ENCODE measurements at regions not wholly inside any gene's neighbourhood (a gene's known extent, or its start where the extent isn't known, plus 50 kb on each side); places are given as distances from the start of the nearest gene placed in this dataset.

DNA sequence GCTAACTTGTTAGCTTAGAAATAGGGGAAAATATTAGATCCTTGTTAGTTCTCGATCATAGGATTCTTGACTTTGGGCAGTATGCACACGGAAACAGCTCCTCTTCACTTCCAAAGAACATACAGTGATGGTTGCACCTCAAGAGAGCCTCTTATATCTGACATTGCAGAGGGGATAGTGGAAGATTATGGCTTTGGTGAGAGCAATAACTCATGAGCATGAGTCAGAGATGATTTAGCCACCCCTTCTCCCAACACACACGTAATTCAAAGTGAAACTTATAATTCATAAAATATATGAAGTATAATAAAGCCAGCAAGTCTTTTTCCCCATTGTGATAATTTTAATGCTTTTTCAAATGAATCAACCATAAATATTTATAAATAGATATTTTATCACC is 683.7 kb downstream of the POM121L12 start:
- DNase-seq (ENCODE audit: low read depth in 1 of 2, low spot score in 1 of 2) (no peak), ATAC-seq (no peak)
- under 1% methylated on average over 3 of the region's 3 CpGs for WGBS (ENCODE audit: missing lambda C conversion rate)

DNA sequence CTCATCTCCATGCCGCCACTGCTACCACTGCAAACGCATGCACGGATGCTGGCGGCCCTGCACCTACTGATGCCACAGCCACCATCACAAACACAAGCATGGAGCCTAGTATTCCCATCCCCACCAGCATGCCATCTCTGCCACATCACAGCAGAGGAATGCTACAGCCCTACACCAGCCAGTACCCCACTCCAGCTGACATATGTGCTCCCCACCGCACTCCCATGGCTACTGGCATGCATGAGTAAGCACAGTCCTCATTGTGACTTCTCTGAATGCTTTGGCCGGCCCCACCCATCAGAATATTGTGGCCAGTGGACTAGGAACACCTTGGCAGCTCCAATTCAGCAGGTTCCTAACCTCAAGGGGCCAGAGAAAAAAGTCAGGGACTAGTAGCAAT is 705.5 kb downstream of the POM121L12 start:
- DNase-seq (ENCODE audit: low read depth in 1 of 2, low spot score in 1 of 2) (no peak), ATAC-seq (no peak), FAIRE-seq (no peak)
- Histone ChIP-seq H3K4me2 (no peak overlapping the region), H3K4me1 (no peaks in the 10 kb centered on the region), H3K4me3 (no peak overlapping the region), H3K27ac (no peak overlapping the region), H3K9me3 (no peaks in the 10 kb centered on the region; the same call in 2 of the 3 replicates)
- ChIA-PET CTCF (interaction anchor here (0.7 kb wide), 1 partner anchor 8 kb away, joined by 3 read pairs; no protein-coding TSS in a partner anchor), POLR2A (no interaction called here)
- 43% methylated on average over 5 of the region's 6 CpGs for WGBS (ENCODE audit: missing lambda C conversion rate)
- 0 out of 2 replicates have a peak, but pooled peaks have one; percentile 8 for TF ChIP-seq POLR2A (IDR thresholded peaks at IDR 0.05; ENCODE audit: low read length)
- no peak for TF ChIP-seq ZFP36 (IDR thresholded peaks at IDR 0.05; ENCODE audit: borderline replicate concordance, partially characterized antibody)
- TF ChIP-seq FOSL2 (IDR thresholded peaks at IDR 0.05), result no peak
- TF ChIP-seq FOSL2 (CRISPR knock-in tag; IDR thresholded peaks at IDR 0.05), result no peak

More for the DNA sequence above, 683.7 kb downstream of the POM121L12 start:
- ChIA-PET CTCF (interaction anchor here (0.6 kb wide), 1 partner anchor 1295 kb away, joined by 4 read pairs; no protein-coding TSS in a partner anchor), POLR2A (no interaction called here)
- H3K4me2 ChIP-seq, result no peak overlapping the region
- H3K4me1 ChIP-seq, result no peaks in the 10 kb centered on the region
- H3K27ac ChIP-seq, result no peak overlapping the region
- no peak for FAIRE-seq
- H3K9me3 ChIP-seq, result no peaks in the 10 kb centered on the region
- TF ChIP-seq BHLHE40 (IDR thresholded peaks at IDR 0.05; ENCODE audit: low read depth, low read length), result no peak
- TF ChIP-seq MAFK (IDR thresholded peaks at IDR 0.05; ENCODE audit: partially characterized antibody), result no peak
- no peak for TF ChIP-seq RFX5 (IDR thresholded peaks at IDR 0.05)
- TF ChIP-seq RCOR1 (IDR thresholded peaks at IDR 0.05; ENCODE audit: low read depth, low read length), result no peak
- TF ChIP-seq JUNB (IDR thresholded peaks at IDR 0.05), result no peak
- no peak for TF ChIP-seq RAD21 (conservative IDR thresholded peaks at IDR 0.05 in 1 of 2, IDR thresholded peaks at IDR 0.05 in 1 of 2)
- TF ChIP-seq HEYL (CRISPR knock-in tag; IDR thresholded peaks at IDR 0.05), result no peak
- no peak for TF ChIP-seq FOSL2 (IDR thresholded peaks at IDR 0.05)
- TF ChIP-seq FOSL2 (CRISPR knock-in tag; IDR thresholded peaks at IDR 0.05), result no peak
- no peak for TF ChIP-seq JUN (IDR thresholded peaks at IDR 0.05)
- no peak overlapping the region for H3K4me3 ChIP-seq

DNA sequence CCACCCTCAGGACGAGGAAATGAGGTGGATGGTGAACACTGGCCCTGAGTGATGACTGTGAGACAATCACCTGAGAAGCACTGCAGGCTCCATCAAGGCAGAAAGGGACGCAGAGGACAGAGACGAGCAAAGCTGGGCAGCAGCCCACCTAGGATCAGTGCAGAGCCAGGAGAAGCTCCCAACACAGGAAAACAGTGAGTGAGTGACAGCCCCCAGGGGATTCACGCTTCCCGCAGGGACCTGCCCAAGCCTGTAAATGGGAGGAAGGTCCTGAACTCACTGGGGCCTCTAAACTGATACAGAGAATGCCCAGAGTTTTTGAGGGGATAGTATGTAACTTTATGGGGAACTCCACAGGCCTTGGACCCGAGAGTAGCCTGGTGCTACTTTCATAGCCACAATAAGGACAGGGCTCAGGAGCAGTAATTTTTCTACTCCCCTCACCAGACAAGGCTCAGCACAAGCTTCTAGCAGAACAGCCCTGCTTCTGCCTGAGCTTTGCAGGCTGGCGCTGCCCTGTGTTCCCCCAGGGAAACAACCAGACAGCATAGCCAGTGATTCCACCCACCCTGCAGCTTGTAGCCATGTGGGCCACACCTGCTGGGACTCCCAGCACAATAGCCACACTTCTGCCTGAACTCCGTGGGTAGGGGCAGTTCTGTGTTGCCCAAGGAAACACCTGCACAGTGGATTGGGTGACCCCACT is 708.4 kb downstream of the POM121L12 start:
- 17% methylated on average over 8 of the region's 8 CpGs for WGBS (ENCODE audit: missing lambda C conversion rate)
- FAIRE-seq (no peak), ATAC-seq (no peak)

More for the DNA sequence above, 708.4 kb downstream of the POM121L12 start:
- Histone ChIP-seq H3K4me1 (no peaks in the 10 kb centered on the region), H3K9me3 (no peaks in the 10 kb centered on the region; the same call in 2 of the 3 replicates), H3K27ac (no peak overlapping the region), H3K4me2 (no peak overlapping the region), H3K4me3 (no peak overlapping the region)
- CTCF ChIA-PET, result no interaction called here
- TF ChIP-seq, protein P1, sequence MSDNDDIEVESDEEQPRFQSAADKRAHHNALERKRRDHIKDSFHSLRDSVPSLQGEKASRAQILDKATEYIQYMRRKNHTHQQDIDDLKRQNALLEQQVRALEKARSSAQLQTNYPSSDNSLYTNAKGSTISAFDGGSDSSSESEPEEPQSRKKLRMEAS (IDR thresholded peaks at IDR 0.05), result no peak
- TF ChIP-seq, protein P2, sequence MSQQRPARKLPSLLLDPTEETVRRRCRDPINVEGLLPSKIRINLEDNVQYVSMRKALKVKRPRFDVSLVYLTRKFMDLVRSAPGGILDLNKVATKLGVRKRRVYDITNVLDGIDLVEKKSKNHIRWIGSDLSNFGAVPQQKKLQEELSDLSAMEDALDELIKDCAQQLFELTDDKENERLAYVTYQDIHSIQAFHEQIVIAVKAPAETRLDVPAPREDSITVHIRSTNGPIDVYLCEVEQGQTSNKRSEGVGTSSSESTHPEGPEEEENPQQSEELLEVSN (IDR thresholded peaks at IDR 0.05; ENCODE audit: borderline replicate concordance, low read depth), result no peak
- TF ChIP-seq, protein P3, sequence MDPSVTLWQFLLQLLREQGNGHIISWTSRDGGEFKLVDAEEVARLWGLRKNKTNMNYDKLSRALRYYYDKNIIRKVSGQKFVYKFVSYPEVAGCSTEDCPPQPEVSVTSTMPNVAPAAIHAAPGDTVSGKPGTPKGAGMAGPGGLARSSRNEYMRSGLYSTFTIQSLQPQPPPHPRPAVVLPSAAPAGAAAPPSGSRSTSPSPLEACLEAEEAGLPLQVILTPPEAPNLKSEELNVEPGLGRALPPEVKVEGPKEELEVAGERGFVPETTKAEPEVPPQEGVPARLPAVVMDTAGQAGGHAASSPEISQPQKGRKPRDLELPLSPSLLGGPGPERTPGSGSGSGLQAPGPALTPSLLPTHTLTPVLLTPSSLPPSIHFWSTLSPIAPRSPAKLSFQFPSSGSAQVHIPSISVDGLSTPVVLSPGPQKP (IDR thresholded peaks at IDR 0.05; ENCODE audit: low read depth, low read length), result no peak
- TF ChIP-seq EHMT2 (IDR thresholded peaks at IDR 0.05; ENCODE audit: low read depth), result no peak
- no peak for TF ChIP-seq RAD21 (conservative IDR thresholded peaks at IDR 0.05 in 1 of 2, IDR thresholded peaks at IDR 0.05 in 1 of 2)
- TF ChIP-seq, protein P4, sequence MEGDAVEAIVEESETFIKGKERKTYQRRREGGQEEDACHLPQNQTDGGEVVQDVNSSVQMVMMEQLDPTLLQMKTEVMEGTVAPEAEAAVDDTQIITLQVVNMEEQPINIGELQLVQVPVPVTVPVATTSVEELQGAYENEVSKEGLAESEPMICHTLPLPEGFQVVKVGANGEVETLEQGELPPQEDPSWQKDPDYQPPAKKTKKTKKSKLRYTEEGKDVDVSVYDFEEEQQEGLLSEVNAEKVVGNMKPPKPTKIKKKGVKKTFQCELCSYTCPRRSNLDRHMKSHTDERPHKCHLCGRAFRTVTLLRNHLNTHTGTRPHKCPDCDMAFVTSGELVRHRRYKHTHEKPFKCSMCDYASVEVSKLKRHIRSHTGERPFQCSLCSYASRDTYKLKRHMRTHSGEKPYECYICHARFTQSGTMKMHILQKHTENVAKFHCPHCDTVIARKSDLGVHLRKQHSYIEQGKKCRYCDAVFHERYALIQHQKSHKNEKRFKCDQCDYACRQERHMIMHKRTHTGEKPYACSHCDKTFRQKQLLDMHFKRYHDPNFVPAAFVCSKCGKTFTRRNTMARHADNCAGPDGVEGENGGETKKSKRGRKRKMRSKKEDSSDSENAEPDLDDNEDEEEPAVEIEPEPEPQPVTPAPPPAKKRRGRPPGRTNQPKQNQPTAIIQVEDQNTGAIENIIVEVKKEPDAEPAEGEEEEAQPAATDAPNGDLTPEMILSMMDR (IDR thresholded peaks at IDR 0.05), result no peak
- TF ChIP-seq KDM1A (IDR thresholded peaks at IDR 0.05; ENCODE audit: low read depth), result no peak
- TF ChIP-seq TFCP2L1 (CRISPR knock-in tag; IDR thresholded peaks at IDR 0.05), result no peak
- TF ChIP-seq SMC3 (IDR thresholded peaks at IDR 0.05), result no peak
- no peak for TF ChIP-seq TP53 (CRISPR knock-in tag; IDR thresholded peaks at IDR 0.05)
- no peak for TF ChIP-seq JUN (IDR thresholded peaks at IDR 0.05)
- POLR2A ChIA-PET, result no interaction called here
- no peak for DNase-seq (ENCODE audit: low read depth in 1 of 2, low spot score in 1 of 2)
